Transverse colon (tissue), 4 donors: ENCODE measurements at regions not wholly inside any gene's neighbourhood (a gene's known extent, or its start where the extent isn't known, plus 50 kb on each side); places are given as distances from the start of the nearest gene placed in this dataset.
A peak's percentile ranks its signal among the peaks of the same experiment; 100 is the strongest.

Source experiments
- DNase-seq: peaks from one replicate; pipeline ENCODE4 v3.0.0-alpha.2; 2019
- H3K27ac ChIP-seq, 4 donors: fragments of 200-600 bp; sonication (generic); 2 replicates each; pipeline ENCODE4 v1.5.1; 2016 to 2018; ENCODE audit warnings: inconsistent platforms in 4 of 4
- H3K27me3 ChIP-seq: fragments of 200-600 bp; sonication (generic); 2 replicates; pipeline ENCODE4 v1.5.1; 2017; ENCODE audit warnings: inconsistent platforms
- H3K36me3 ChIP-seq, 4 donors: fragments of 200-600 bp; sonication (generic); 2 replicates each; pipeline ENCODE4 v1.5.1; 2017 to 2019; ENCODE audit warnings: inconsistent platforms in 4 of 4
- H3K4me1 ChIP-seq, 4 donors: fragments of 200-600 bp; sonication (generic); 2 replicates each; pipeline ENCODE4 v1.5.1; 2017 to 2020; ENCODE audit warnings: inconsistent platforms in 4 of 4
- H3K4me3 ChIP-seq, 4 donors: fragments of 200-600 bp; sonication (generic); 1 replicate in 1 of 4; 2 replicates in 3 of 4; pipeline versions ENCODE4 v1.5.1 to v1.6.1; 2017 to 2019; ENCODE audit warnings: inconsistent platforms in 4 of 4
- H3K9me3 ChIP-seq, 2 donors: fragments of 200-600 bp; sonication (generic); 2 replicates each; pipeline ENCODE4 v1.5.1; 2017 to 2019; ENCODE audit warnings: inconsistent platforms in 2 of 2
- CTCF ChIP-seq, 5 experiments: fragments of 200-600 bp in 3 of 5; fragments of 450-650 bp in 2 of 5; sonication (generic) in 3 of 5; IDR thresholded peaks; 1 replicate in 2 of 5; 2 replicates in 3 of 5; pipeline ENCODE4 v1.5.1; 2016 to 2017; ENCODE audit warnings: antibody characterized with exemption in 5 of 5, inconsistent platforms in 3 of 5, mild to moderate bottlenecking in 2 of 5, moderate library complexity in 1 of 5
- EP300 ChIP-seq: sonication (generic); formaldehyde crosslinking; IDR thresholded peaks from one replicate; pipeline ENCODE4 v1.6.1; 2017; ENCODE audit warnings: antibody characterized with exemption, low read depth
- POLR2A ChIP-seq: fragments of 450-650 bp; IDR thresholded peaks from one replicate; pipeline ENCODE4 v1.6.1; 2016; ENCODE audit warnings: antibody characterized with exemption, mild to moderate bottlenecking, moderate library complexity
- POLR2AphosphoS5 ChIP-seq, 3 donors: sonication (generic); formaldehyde crosslinking; IDR thresholded peaks; one replicate each; pipeline ENCODE4 v1.6.1; 2016; ENCODE audit warnings: antibody characterized with exemption in 3 of 3
- WGBS, 2 donors: methylation state at CpG; one replicate each; pipeline ENCODE4 v1.1.5; 2018; ENCODE audit warnings: low coverage in 1 of 2; 5-methylcytosine and 5-hydroxymethylcytosine counted together
- in situ Hi-C, 4 donors: fragments of 200-750 bp; cut with MboI; loops; one replicate each; pipeline versions ENCODE4 v1.15.0 to v1.15.1; 2017; ENCODE audit warnings: low sequenced_read_pairs in 3 of 4, low pct_ligation_motif_present in 1 of 4, low pct_unique_long_range_greater_than_20kb in 1 of 4
- intact Hi-C: fragments of 100-400 bp; cut with DNase I; formaldehyde crosslinking; loops from one replicate; pipeline ENCODE4 v1.15.1; 2023; ENCODE audit warnings: low total_unique reads

DNA sequence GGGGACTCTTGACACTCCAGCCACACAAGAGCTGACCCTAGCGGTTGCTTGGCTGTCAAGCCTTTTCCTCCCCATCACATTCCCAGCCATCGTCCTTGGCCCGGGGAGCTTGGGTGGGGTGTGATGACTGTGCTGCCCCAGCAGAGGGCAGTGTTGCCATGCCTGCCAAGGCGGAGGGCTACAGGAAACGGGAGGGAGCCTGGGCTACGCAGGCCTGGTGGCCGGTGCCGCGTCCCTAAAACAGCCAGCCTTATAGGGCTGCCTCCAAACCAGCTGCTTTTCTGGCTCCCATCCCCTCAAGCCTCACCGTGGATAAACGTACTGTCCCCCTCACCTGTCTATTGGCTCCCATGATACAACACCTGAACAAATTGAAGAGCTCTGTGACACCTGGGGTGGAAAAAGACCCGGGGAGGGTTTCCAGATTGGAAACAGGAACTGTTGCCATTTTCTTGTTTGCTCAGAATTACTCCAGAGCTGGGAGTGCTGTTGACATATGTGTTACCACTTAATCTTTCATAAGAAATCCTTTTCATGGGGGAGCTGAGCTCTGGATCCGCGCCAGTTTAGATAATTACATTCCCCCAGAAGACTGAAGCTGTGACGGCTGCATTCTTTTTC lies 72.8 kb upstream of the ASTN2 start:
- H3K27ac ChIP-seq, result no peak overlapping the region
- in situ Hi-C loops, result no loop called here

DNA sequence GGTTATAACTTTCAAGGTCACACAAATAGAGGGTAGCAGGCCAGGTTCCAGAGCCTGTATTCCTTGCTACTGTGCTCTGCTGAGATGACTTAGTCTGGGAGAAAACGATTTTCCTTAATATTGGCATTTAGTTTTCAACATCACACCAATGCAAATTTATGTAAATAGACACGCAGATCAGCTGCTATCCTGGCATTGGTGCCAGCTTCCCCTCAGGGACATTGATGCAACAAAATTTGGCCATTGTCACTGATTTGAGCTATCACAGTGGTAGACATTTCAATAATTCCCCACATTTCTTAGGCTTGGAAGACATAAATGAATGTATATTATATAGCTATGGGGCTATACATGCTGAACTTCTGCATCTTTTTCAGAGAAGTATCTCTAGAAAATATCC lies 71.6 kb upstream of the ASTN2 start:
- H3K9me3 ChIP-seq, result no peaks in the 10 kb centered on the region
- no peak for TF ChIP-seq CTCF (IDR thresholded peaks at IDR 0.05)
- WGBS, 2 donors, result 65 to 83% methylated on average over 1 to 2 of the region's 2 CpGs
- intact Hi-C loops, result no loop called here
- no peak overlapping the region for H3K27ac ChIP-seq
- H3K4me3 ChIP-seq, result no peak overlapping the region
- no peak for DNase-seq
- peaks cover 3% of the 10 kb centered on the region for H3K27me3 ChIP-seq
- in situ Hi-C loops, result no loop called here
- H3K4me1 ChIP-seq, result peaks cover 0 to 5% (median 0%) of the 10 kb centered on the region in 4 donors
- H3K36me3 ChIP-seq, result no peaks in the 10 kb centered on the region

More for the DNA sequence above, 72.8 kb upstream of the ASTN2 start:
- Histone ChIP-seq H3K4me1 (peaks cover 0 to 11% (median 3%) of the 10 kb centered on the region in 4 donors), H3K9me3 (no peaks in the 10 kb centered on the region), H3K36me3 (no peaks in the 10 kb centered on the region), H3K4me3 (no peak overlapping the region), H3K27me3 (peaks cover 3% of the 10 kb centered on the region)
- 8% methylated on average over 9 of the region's 15 CpGs; no CpG with 5 or more reads in 1 of the 2 donors for WGBS, 2 donors
- TF ChIP-seq EP300 (no peak), POLR2A (no peak), CTCF (IDR thresholded peaks at IDR 0.05) (peak; percentile 77 to 96 (median 93)), POLR2AphosphoS5 (IDR thresholded peaks at IDR 0.05) (no peak)
- intact Hi-C loops, result no loop called here
- DNase-seq, result peak; percentile 67

GRCh38 chr9:117485176-117485575 lies 70.3 kb upstream of the ASTN2 start:
- TF ChIP-seq EP300, result no peak
- no peak for TF ChIP-seq POLR2A
- no peak for TF ChIP-seq CTCF (IDR thresholded peaks at IDR 0.05)
- no peak for TF ChIP-seq POLR2AphosphoS5 (IDR thresholded peaks at IDR 0.05)
- in situ Hi-C loops, result no loop called here
- H3K27me3 ChIP-seq, result peaks cover 3% of the 10 kb centered on the region
- intact Hi-C loops, result no loop called here
- no peaks in the 10 kb centered on the region for H3K9me3 ChIP-seq
- peaks cover 0 to 5% (median 0%) of the 10 kb centered on the region in 4 donors for H3K4me1 ChIP-seq
- no peak for DNase-seq
- H3K4me3 ChIP-seq, result no peak overlapping the region
- H3K36me3 ChIP-seq, result no peaks in the 10 kb centered on the region
- 33 to 47% methylated on average over 1 of the region's 1 CpG for WGBS, 2 donors
- no peak overlapping the region for H3K27ac ChIP-seq

DNA sequence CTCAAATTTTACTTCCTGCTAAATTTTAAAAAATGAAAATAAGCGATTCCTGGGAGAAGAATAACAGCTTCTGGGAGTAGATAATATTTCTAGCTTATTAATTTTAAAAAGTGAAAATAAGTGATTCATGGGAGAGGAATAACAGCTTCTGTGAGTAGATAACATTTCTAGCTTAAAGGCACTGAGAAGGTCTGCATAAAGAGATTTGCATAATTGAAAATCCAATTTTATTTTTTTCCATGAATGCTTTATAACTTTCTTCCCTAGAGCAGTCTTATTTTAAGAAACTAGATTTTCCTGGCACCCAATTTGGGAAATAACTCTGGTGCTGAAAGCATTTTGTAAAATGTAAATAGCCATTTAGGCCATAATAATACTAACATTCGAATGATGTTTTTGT lies 65.9 kb upstream of the ASTN2 start:
- 76 to 87% methylated on average over 2 of the region's 2 CpGs for WGBS, 2 donors
- intact Hi-C loops, result no loop called here
- Histone ChIP-seq H3K4me1 (no peaks in the 10 kb centered on the region), H3K9me3 (no peaks in the 10 kb centered on the region), H3K4me3 (no peak overlapping the region), H3K27me3 (no peaks in the 10 kb centered on the region), H3K36me3 (no peaks in the 10 kb centered on the region), H3K27ac (no peak overlapping the region)
- in situ Hi-C loops, result no loop called here
- TF ChIP-seq POLR2A, result no peak
- TF ChIP-seq CTCF (IDR thresholded peaks at IDR 0.05), result no peak
- no peak for TF ChIP-seq POLR2AphosphoS5 (IDR thresholded peaks at IDR 0.05)
- no peak for TF ChIP-seq EP300
- no peak for DNase-seq
